Lower leg skin (tissue), 3 donors: ENCODE measurements at regions not wholly inside any gene's neighbourhood (a gene's known extent, or its start where the extent isn't known, plus 50 kb on each side); places are given as distances from the start of the nearest gene placed in this dataset.

ENCODE experiments used
- POLR2A ChIP-seq, 2 donors: fragments of 450-650 bp; IDR thresholded peaks; one replicate each; pipeline ENCODE4 v1.6.1; 2016 to 2017; ENCODE audit warnings: antibody characterized with exemption in 2 of 2, mild to moderate bottlenecking in 1 of 2, moderate library complexity in 1 of 2
- TF ChIP-seq, protein P1 (sequence below), 3 donors: fragments of 450-650 bp; IDR thresholded peaks; one replicate each; pipeline ENCODE4 v1.5.1; 2016; ENCODE audit warnings: antibody characterized with exemption in 3 of 3, mild to moderate bottlenecking in 3 of 3, moderate library complexity in 2 of 3

DNA sequence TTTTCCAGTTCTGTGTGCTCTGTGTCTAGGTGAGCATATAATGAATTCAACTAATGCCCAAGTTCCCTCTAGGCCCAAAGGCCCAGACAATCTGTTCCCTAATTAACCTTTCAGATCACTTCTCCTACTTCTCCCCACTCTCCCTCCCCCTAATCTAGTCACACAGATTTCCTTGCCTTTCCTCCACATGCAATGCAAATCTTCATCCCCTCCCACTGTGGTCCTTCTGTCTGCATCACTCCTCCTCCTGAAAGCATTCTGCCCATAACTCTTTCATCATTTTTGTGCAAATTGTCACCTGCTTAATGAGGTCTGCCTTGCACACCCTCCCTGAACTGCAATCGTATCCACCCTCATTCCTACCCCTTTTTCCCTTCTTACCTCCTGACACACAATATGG lies 346.6 kb downstream of the FBXO8 start:
- TF ChIP-seq, protein P1, sequence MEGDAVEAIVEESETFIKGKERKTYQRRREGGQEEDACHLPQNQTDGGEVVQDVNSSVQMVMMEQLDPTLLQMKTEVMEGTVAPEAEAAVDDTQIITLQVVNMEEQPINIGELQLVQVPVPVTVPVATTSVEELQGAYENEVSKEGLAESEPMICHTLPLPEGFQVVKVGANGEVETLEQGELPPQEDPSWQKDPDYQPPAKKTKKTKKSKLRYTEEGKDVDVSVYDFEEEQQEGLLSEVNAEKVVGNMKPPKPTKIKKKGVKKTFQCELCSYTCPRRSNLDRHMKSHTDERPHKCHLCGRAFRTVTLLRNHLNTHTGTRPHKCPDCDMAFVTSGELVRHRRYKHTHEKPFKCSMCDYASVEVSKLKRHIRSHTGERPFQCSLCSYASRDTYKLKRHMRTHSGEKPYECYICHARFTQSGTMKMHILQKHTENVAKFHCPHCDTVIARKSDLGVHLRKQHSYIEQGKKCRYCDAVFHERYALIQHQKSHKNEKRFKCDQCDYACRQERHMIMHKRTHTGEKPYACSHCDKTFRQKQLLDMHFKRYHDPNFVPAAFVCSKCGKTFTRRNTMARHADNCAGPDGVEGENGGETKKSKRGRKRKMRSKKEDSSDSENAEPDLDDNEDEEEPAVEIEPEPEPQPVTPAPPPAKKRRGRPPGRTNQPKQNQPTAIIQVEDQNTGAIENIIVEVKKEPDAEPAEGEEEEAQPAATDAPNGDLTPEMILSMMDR (IDR thresholded peaks at IDR 0.05): no peak
- no peak for TF ChIP-seq POLR2A (IDR thresholded peaks at IDR 0.05)
